DOHH2 (cell line): ENCODE measurements at regions not wholly inside any gene's neighbourhood (a gene's known extent, or its start where the extent isn't known, plus 50 kb on each side); places are given as distances from the start of the nearest gene placed in this dataset.
"Not testable (repeated sequence)": the region's sequence is repeated elsewhere in the genome, so short reads cannot be mapped to it uniquely, and the experiment has no call there.

Experiments
- H3F3A ChIP-seq: fragments of 200-600 bp; sonication (generic), shearing (Covaris generic); 2 replicates; pipeline ENCODE4 v1.6.0; 2016; ENCODE audit warnings: antibody characterized with exemption, mild to moderate bottlenecking; ENCODE audit not compliant: control insufficient read depth, insufficient read depth
- H3K27ac ChIP-seq: fragments of 200-600 bp; sonication (generic); 2 replicates; pipeline ENCODE4 v1.5.1; 2014; ENCODE audit warnings: low read depth, mild to moderate bottlenecking, low read length, moderate library complexity
- H3K27me3 ChIP-seq: fragments of 200-600 bp; sonication (generic); 2 replicates; pipeline ENCODE4 v1.6.1; 2014; ENCODE audit warnings: mild to moderate bottlenecking, low read length, mixed read lengths; ENCODE audit not compliant: control insufficient read depth
- H3K36me3 ChIP-seq: fragments of 200-600 bp; sonication (generic); 2 replicates; pipeline ENCODE4 v1.6.1; 2014; ENCODE audit warnings: mild to moderate bottlenecking, low read length, moderate library complexity, mixed read lengths; ENCODE audit not compliant: control insufficient read depth
- H3K4me1 ChIP-seq: fragments of 200-600 bp; sonication (generic); 2 replicates; pipeline ENCODE4 v1.6.1; 2014; ENCODE audit warnings: mild to moderate bottlenecking, low read length, mixed read lengths; ENCODE audit not compliant: control insufficient read depth
- H3K4me2 ChIP-seq: fragments of 200-600 bp; sonication (generic); 2 replicates; pipeline ENCODE4 v1.6.0; 2014; ENCODE audit warnings: mild to moderate bottlenecking, low read length, moderate library complexity
- H3K4me3 ChIP-seq: fragments of 200-600 bp; sonication (generic); 2 replicates; pipeline ENCODE4 v1.5.1; 2014; ENCODE audit warnings: mild to moderate bottlenecking, low read length, mixed read lengths
- H3K79me2 ChIP-seq: fragments of 200-600 bp; sonication (generic); 2 replicates; pipeline ENCODE4 v1.6.1; 2014; ENCODE audit warnings: mild to moderate bottlenecking, low read length, mixed read lengths; ENCODE audit not compliant: control insufficient read depth
- H3K9me2 ChIP-seq: fragments of 200-600 bp; sonication (generic); replicated peaks from 2 replicates; pipeline ENCODE4 v1.6.1; 2014; ENCODE audit warnings: mild to moderate bottlenecking, low read length, mixed read lengths; ENCODE audit not compliant: control insufficient read depth
- H3K9me3 ChIP-seq: fragments of 200-600 bp; sonication (generic); 2 replicates; pipeline ENCODE4 v1.6.1; 2014; ENCODE audit warnings: antibody characterized with exemption, low read length, mixed read lengths; ENCODE audit not compliant: control insufficient read depth, insufficient read depth
- H4K20me1 ChIP-seq: fragments of 200-600 bp; sonication (generic); 2 replicates; pipeline ENCODE4 v1.6.0; 2014; ENCODE audit warnings: low read depth, mild to moderate bottlenecking, antibody characterized with exemption, low read length, moderate library complexity; ENCODE audit not compliant: control insufficient read depth, insufficient read depth
- CTCF ChIP-seq: fragments of 200-600 bp; sonication (generic); IDR thresholded peaks from one replicate; pipeline ENCODE4 v1.5.1; 2014; ENCODE audit warnings: antibody characterized with exemption, mild to moderate bottlenecking, low read depth, low read length; ENCODE audit not compliant: poor library complexity, severe bottlenecking
- EZH2phosphoT487 ChIP-seq: fragments of 200-600 bp; sonication (generic); IDR thresholded peaks from 2 replicates; pipeline ENCODE4 v1.6.1; 2017; ENCODE audit warnings: borderline replicate concordance, mild to moderate bottlenecking, antibody characterized with exemption, low read length, moderate library complexity, mixed read lengths

- Histone ChIP-seq H3K9me2 (no peaks in the 10 kb centered on the region), H3K27me3 (no peaks in the 10 kb centered on the region), H3K27ac (no peak overlapping the region), H3K36me3 (no peaks in the 10 kb centered on the region), H3F3A (no peaks in the 10 kb centered on the region), H3K4me3 (no peak overlapping the region), H3K4me1 (no peaks in the 10 kb centered on the region), H4K20me1 (no peaks in the 10 kb centered on the region), H3K9me3 (no peaks in the 10 kb centered on the region), H3K79me2 (no peaks in the 10 kb centered on the region), H3K4me2 (no peak overlapping the region)
- TF ChIP-seq EZH2phosphoT487 (no peak), CTCF (no peak)
Observed at GRCh38 chr11:100594320-100594719, 92.8 kb upstream of the ARHGAP42 start.

DNA sequence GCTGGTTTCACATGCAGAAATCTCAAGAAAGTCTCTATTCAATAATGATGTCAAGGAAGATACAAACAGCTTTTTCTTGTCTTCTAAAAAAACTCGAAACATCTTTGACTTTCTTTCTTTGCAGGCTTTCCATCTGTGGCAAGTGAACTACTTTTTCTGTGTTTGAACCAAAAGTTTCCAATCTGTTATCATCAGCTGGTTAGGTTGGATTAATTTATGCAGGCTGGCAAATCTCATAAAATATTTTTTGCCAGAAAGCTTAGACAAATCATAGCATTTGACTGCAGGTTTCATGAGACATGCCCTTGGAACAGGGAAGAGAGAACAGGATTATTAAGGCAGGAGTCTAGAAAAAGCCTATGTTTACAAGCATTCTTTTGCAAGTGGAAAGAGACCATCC, 86.1 kb upstream of the ARHGAP42 start:
- Histone ChIP-seq H3K4me3 (no peak overlapping the region), H4K20me1 (no peaks in the 10 kb centered on the region), H3K4me1 (no peaks in the 10 kb centered on the region), H3K79me2 (no peaks in the 10 kb centered on the region), H3K9me2 (no peaks in the 10 kb centered on the region), H3K4me2 (no peak overlapping the region), H3K27me3 (no peaks in the 10 kb centered on the region), H3F3A (no peaks in the 10 kb centered on the region), H3K9me3 (no peaks in the 10 kb centered on the region), H3K36me3 (no peaks in the 10 kb centered on the region), H3K27ac (no peak overlapping the region)
- TF ChIP-seq CTCF (no peak), EZH2phosphoT487 (no peak)

DNA sequence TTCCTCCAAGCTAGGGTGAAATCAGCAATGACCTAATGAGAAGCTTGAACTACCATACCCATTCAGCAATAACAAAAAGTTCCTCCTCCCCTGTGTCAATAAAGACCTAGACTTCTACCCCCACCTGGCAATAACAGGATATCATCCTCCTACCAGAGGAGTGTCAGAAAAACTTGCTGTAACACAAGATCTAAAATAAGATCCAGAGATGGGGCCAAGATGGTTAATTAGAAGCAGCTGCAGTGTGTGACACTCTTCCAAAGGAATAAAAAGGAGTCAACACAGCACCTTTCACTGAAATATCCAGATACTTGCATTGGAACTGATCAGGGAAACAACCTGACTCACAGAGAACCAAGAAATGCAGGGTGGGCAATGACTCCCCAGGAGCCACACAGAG, 84.4 kb upstream of the ARHGAP42 start:
- H4K20me1 ChIP-seq, result no peaks in the 10 kb centered on the region
- H3K9me3 ChIP-seq, result no peaks in the 10 kb centered on the region
- H3K27me3 ChIP-seq, result no peaks in the 10 kb centered on the region
- no peaks in the 10 kb centered on the region for H3K9me2 ChIP-seq
- no peak overlapping the region for H3K4me3 ChIP-seq
- no peaks in the 10 kb centered on the region for H3F3A ChIP-seq
- H3K36me3 ChIP-seq, result no peaks in the 10 kb centered on the region
- no peaks in the 10 kb centered on the region for H3K79me2 ChIP-seq
- no peaks in the 10 kb centered on the region for H3K4me1 ChIP-seq
- no peak for TF ChIP-seq EZH2phosphoT487
- TF ChIP-seq CTCF, result no peak
- no peak overlapping the region for H3K4me2 ChIP-seq
- no peak overlapping the region for H3K27ac ChIP-seq

DNA sequence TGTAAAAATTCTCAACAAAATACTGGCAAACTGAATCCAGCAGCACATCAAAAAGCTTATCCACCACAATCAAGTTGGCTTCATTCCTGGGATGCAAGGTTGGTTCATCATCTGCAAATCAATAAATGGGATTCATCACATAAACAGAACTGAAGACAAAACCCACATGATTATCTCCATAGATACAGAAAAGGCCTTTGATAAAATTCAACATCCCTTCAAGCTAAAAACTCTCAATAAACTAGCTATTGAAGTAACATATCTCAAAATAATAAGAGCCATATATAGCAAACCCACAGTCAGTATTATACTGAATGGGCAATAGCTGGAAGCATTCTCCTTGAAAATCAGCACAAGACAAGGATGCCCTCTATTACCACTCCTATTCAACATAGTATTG, 79.3 kb upstream of the ARHGAP42 start:
- H3K36me3 ChIP-seq, H3K4me2 ChIP-seq, H3K9me2 ChIP-seq, H3K27ac ChIP-seq, H3K79me2 ChIP-seq, H3K4me3 ChIP-seq, H4K20me1 ChIP-seq, H3K27me3 ChIP-seq, H3K9me3 ChIP-seq, H3F3A ChIP-seq, H3K4me1 ChIP-seq: not testable (repeated sequence)
